IMR-90 (cell line): ENCODE measurements at regions not wholly inside any gene's neighbourhood (a gene's known extent, or its start where the extent isn't known, plus 50 kb on each side); places are given as distances from the start of the nearest gene placed in this dataset.

ENCODE experiments used
- ATAC-seq: fragments of 200-7000 bp; cut with Tn5 transposase; 2 replicates; pipeline ENCODE4 v1.9.1; 2020; ENCODE audit warnings: low read depth, mild to moderate bottlenecking, moderate library complexity
- BruUV-seq: library from RNA; stranded (reverse); fragments of 400-500 nt; replicated peaks from 2 replicates; lab custom pipeline; 2021; lab: Mats Ljungman, UMichigan
- CTCF ChIA-PET: fragments of 300-600 bp; formaldehyde crosslinking; extraction: SDS; loops from one replicate; lab custom pipeline; 2021; ENCODE audit warnings: antibody characterized with exemption; lab: Yijun Ruan, JAX
- POLR2A ChIA-PET: fragments of 300-600 bp; sonication (Branson Sonifier 250); formaldehyde crosslinking; loops from one replicate; lab custom pipeline; 2022; ENCODE audit warnings: antibody characterized with exemption; ENCODE audit not compliant: unreplicated experiment; lab: Charles Lee
- DNase-seq: peaks from one replicate; pipeline ENCODE4 v3.0.0; 2013
- H2AFZ ChIP-seq: replicated peaks from 2 replicates; pipeline ENCODE3; 2013; ENCODE audit warnings: low read length, mild to moderate bottlenecking; ENCODE audit not compliant: poor library complexity
- H2AK5ac ChIP-seq: 2 replicates; pipeline ENCODE4 v1.6.1; 2013; ENCODE audit warnings: low read depth, low read length, inconsistent platforms
- H2AK9ac ChIP-seq: replicated peaks from 2 replicates; pipeline ENCODE3; 2013; ENCODE audit warnings: mild to moderate bottlenecking, low read depth, low read length, moderate library complexity; ENCODE audit not compliant: poor library complexity
- H2BK120ac ChIP-seq: 2 replicates; pipeline ENCODE4 v1.6.1; 2013; ENCODE audit warnings: low read depth, low read length, inconsistent platforms
- H2BK15ac ChIP-seq: 3 replicates; pipeline ENCODE4 v1.6.1; 2013; ENCODE audit warnings: low read depth, low read length, inconsistent platforms
- H2BK20ac ChIP-seq: 2 replicates; pipeline ENCODE4 v1.6.1; 2013; ENCODE audit warnings: low read depth, mild to moderate bottlenecking, inconsistent platforms, low read length, moderate library complexity
- H2BK5ac ChIP-seq: 2 replicates; pipeline ENCODE4 v1.6.1; 2013; ENCODE audit warnings: mild to moderate bottlenecking, low read depth, low read length, inconsistent platforms; ENCODE audit not compliant: poor library complexity, severe bottlenecking
- H3K14ac ChIP-seq: replicated peaks from 2 replicates; pipeline ENCODE4 v1.6.1; 2013; ENCODE audit warnings: low read depth, low read length, inconsistent platforms
- H3K18ac ChIP-seq: 2 replicates; pipeline ENCODE4 v1.6.1; 2013; ENCODE audit warnings: low read depth, low read length, control low read depth
- H3K23ac ChIP-seq: 2 replicates; pipeline ENCODE4 v1.6.1; 2013; ENCODE audit warnings: low read depth, low read length, inconsistent platforms
- H3K27ac ChIP-seq: 2 replicates; pipeline ENCODE4 v1.5.1; 2013; ENCODE audit warnings: mild to moderate bottlenecking, control low read depth, low read length; ENCODE audit not compliant: insufficient read depth
- H3K27me3 ChIP-seq: 2 replicates; pipeline ENCODE4 v1.6.1; 2013; ENCODE audit warnings: low read length; ENCODE audit not compliant: control insufficient read depth, insufficient read depth
- H3K36me3 ChIP-seq: 2 replicates; pipeline ENCODE4 v1.6.1; 2013; ENCODE audit warnings: low read length, mixed read lengths; ENCODE audit not compliant: control insufficient read depth, insufficient read depth
- H3K4ac ChIP-seq: 2 replicates; pipeline ENCODE4 v1.6.1; 2013; ENCODE audit warnings: low read depth, low read length, inconsistent platforms
- H3K4me1 ChIP-seq: 2 replicates; pipeline ENCODE4 v1.6.1; 2013; ENCODE audit warnings: low read length, mixed read lengths; ENCODE audit not compliant: control insufficient read depth, insufficient read depth
- H3K4me2 ChIP-seq: 2 replicates; pipeline ENCODE4 v1.6.1; 2013; ENCODE audit warnings: low read depth, mild to moderate bottlenecking, control low read depth, low read length, moderate library complexity
- H3K4me3 ChIP-seq: 2 replicates; pipeline ENCODE4 v1.5.1; 2013; ENCODE audit warnings: low read depth, mild to moderate bottlenecking, control low read depth, low read length, moderate library complexity; ENCODE audit not compliant: insufficient read depth
- H3K56ac ChIP-seq: 2 replicates; pipeline ENCODE4 v1.6.1; 2013; ENCODE audit warnings: low read length, inconsistent platforms; ENCODE audit not compliant: insufficient read depth; ENCODE audit errors: extremely low read depth
- H3K79me1 ChIP-seq, 2 experiments: 2 replicates each; pipeline ENCODE4 v1.6.1; 2013; ENCODE audit warnings: low read length in 2 of 2, inconsistent platforms in 1 of 2, low read depth in 1 of 2
- H3K9ac ChIP-seq: 2 replicates; pipeline ENCODE4 v1.6.1; 2013; ENCODE audit warnings: low read depth, low read length, control low read depth
- H3K9me1 ChIP-seq: 2 replicates; pipeline ENCODE4 v1.6.1; 2013; ENCODE audit warnings: low read length, inconsistent platforms; ENCODE audit not compliant: insufficient read depth
- H3K9me3 ChIP-seq: 2 replicates; pipeline ENCODE4 v1.6.1; 2013; ENCODE audit warnings: low read length; ENCODE audit not compliant: control insufficient read depth, insufficient read depth
- H4K20me1 ChIP-seq: 2 replicates; pipeline ENCODE4 v1.6.1; 2013; ENCODE audit warnings: low read length, inconsistent platforms; ENCODE audit not compliant: insufficient read depth
- H4K5ac ChIP-seq: 2 replicates; pipeline ENCODE4 v1.6.1; 2013; ENCODE audit warnings: mild to moderate bottlenecking, low read depth, low read length, control low read depth
- H4K8ac ChIP-seq, 2 experiments: 2 replicates each; pipeline ENCODE4 v1.6.1; 2013; ENCODE audit warnings: low read depth in 2 of 2, low read length in 2 of 2, control low read depth in 1 of 2, inconsistent platforms in 1 of 2
- H4K91ac ChIP-seq: 2 replicates; pipeline ENCODE4 v1.6.1; 2013; ENCODE audit warnings: low read depth, low read length, inconsistent platforms; ENCODE audit not compliant: insufficient read depth
- BHLHE40 ChIP-seq: fragments of 150-350 bp; IDR thresholded peaks from 2 replicates; pipeline ENCODE4 v1.6.1; 2016; ENCODE audit warnings: mild to moderate bottlenecking, low read depth, low read length
- CEBPB ChIP-seq: IDR thresholded peaks from 2 replicates; pipeline ENCODE4 v1.6.1; 2012; ENCODE audit warnings: low read depth, low read length, improper control_type of control experiment
- CHD1 ChIP-seq: IDR thresholded peaks from 2 replicates; pipeline ENCODE4 v1.6.1; 2012; ENCODE audit warnings: low read depth, low read length, improper control_type of control experiment
- CTCF ChIP-seq: conservative IDR thresholded peaks from 2 replicates; pipeline ENCODE4 v1.5.1; 2012; ENCODE audit warnings: mild to moderate bottlenecking, low read depth, low read length, improper control_type of control experiment
- ELK1 ChIP-seq: fragments of 150-350 bp; IDR thresholded peaks from 2 replicates; pipeline ENCODE4 v1.6.1; 2016; ENCODE audit warnings: low read depth, mild to moderate bottlenecking, low read length, moderate library complexity, borderline replicate concordance
- FOS ChIP-seq: fragments of 150-350 bp; IDR thresholded peaks from 2 replicates; pipeline ENCODE4 v1.6.1; 2016; ENCODE audit warnings: low read depth, low read length
- MAFK ChIP-seq: IDR thresholded peaks from 2 replicates; pipeline ENCODE4 v1.6.1; 2012; ENCODE audit warnings: low read depth, low read length, improper control_type of control experiment
- MAZ ChIP-seq: IDR thresholded peaks from 2 replicates; pipeline ENCODE4 v1.6.1; 2012; ENCODE audit warnings: low read depth, mild to moderate bottlenecking, low read length, improper control_type of control experiment, moderate library complexity, borderline replicate concordance
- MXI1 ChIP-seq: IDR thresholded peaks from 2 replicates; pipeline ENCODE4 v1.6.1; 2012; ENCODE audit warnings: low read depth, mild to moderate bottlenecking, low read length, moderate library complexity, borderline replicate concordance
- NFE2L2 ChIP-seq: fragments of 150-350 bp; IDR thresholded peaks from 2 replicates; pipeline ENCODE4 v1.6.1; 2016; ENCODE audit warnings: low read depth, mild to moderate bottlenecking, low read length
- POLR2A ChIP-seq: IDR thresholded peaks from 2 replicates; pipeline ENCODE4 v1.6.1; 2012; ENCODE audit warnings: mild to moderate bottlenecking, low read depth, low read length
- RAD21 ChIP-seq: IDR thresholded peaks from 2 replicates; pipeline ENCODE4 v1.6.1; 2012; ENCODE audit warnings: low read length, improper control_type of control experiment
- RFX5 ChIP-seq: IDR thresholded peaks from 2 replicates; pipeline ENCODE4 v1.8.0; 2012; ENCODE audit warnings: low read depth, mild to moderate bottlenecking, low read length, moderate library complexity
- SMC3 ChIP-seq: fragments of 150-350 bp; IDR thresholded peaks from 2 replicates; pipeline ENCODE4 v1.6.1; 2016; ENCODE audit warnings: low read depth, mild to moderate bottlenecking, antibody characterized with exemption, low read length, moderate library complexity
- USF2 ChIP-seq: fragments of 150-350 bp; IDR thresholded peaks from 2 replicates; pipeline ENCODE4 v1.6.1; 2017; ENCODE audit warnings: mild to moderate bottlenecking, antibody characterized with exemption, low read length, low read depth
- WGBS, 2 experiments: methylation state at CpG; one replicate each; pipeline versions ENCODE4 v1.1.5 to v1.1.7; 2013; ENCODE audit warnings: missing lambda C conversion rate in 2 of 2; ENCODE audit not compliant: insufficient read length in 1 of 2; ENCODE audit errors: extremely low coverage in 2 of 2; 5-methylcytosine and 5-hydroxymethylcytosine counted together
- dilution Hi-C: fragments of 300-500 bp; cut with HindIII; formaldehyde crosslinking; loops from one replicate; pipeline ENCODE4 v1.14.3; 2018; ENCODE audit warnings: low sequenced_read_pairs; ENCODE audit not compliant: unreplicated experiment
- in situ Hi-C: fragments of 300-500 bp; cut with MboI; formaldehyde crosslinking; loops from 3 replicates; pipeline ENCODE4 v1.14.3; 2019; ENCODE audit warnings: low sequenced_read_pairs, inconsistent platforms, mixed read lengths
- intact Hi-C: fragments of 100-400 bp; cut with micrococcal nuclease; formaldehyde crosslinking; loops from 2 replicates; pipeline ENCODE4 v1.10.0; 2022

GRCh38 chr15:89413877-89414276 is 79.3 kb upstream of the POLG start:
- no peak overlapping the region for H4K91ac ChIP-seq
- ATAC-seq: no peak

More at GRCh38 chr15:89413877-89414276, 79.3 kb upstream of the POLG start:
- Histone ChIP-seq H3K23ac (no peak overlapping the region), H3K4me1 (no peaks in the 10 kb centered on the region), H4K8ac (no peak overlapping the region), H3K9ac (no peak overlapping the region), H2BK20ac (no peak overlapping the region), H2BK5ac (no peak overlapping the region), H3K4ac (no peak overlapping the region), H3K27me3 (peaks cover 89% of the 10 kb centered on the region), H2AK5ac (no peak overlapping the region), H3K4me2 (no peak overlapping the region), H3K14ac (no peak overlapping the region), H2BK15ac (no peak overlapping the region), H3K79me1 (no peaks in the 10 kb centered on the region), H3K27ac (no peak overlapping the region), H3K56ac (no peak overlapping the region), H4K20me1 (peaks cover 4% of the 10 kb centered on the region), H2AK9ac (no peak overlapping the region), H3K9me3 (peaks cover 3% of the 10 kb centered on the region; the same call in 1 of the 2 replicates), H3K36me3 (no peaks in the 10 kb centered on the region), H3K9me1 (no peaks in the 10 kb centered on the region), H3K4me3 (no peak overlapping the region), H2BK120ac (no peak overlapping the region), H2AFZ (no peak overlapping the region), H3K18ac (no peak overlapping the region), H4K5ac (no peak overlapping the region)
- in situ Hi-C loops: no loop called here
- POLR2A ChIA-PET: no interaction called here
- no TSS peak for BruUV-seq
- 45% methylated on average over 2 of the region's 2 CpGs; no CpG with 5 or more reads in 1 of the 2 experiments for WGBS, 2 experiments
- dilution Hi-C loops: no loop called here
- DNase-seq: no peak
- TF ChIP-seq RAD21 (no peak), SMC3 (no peak), CHD1 (no peak), MAFK (no peak), CEBPB (no peak), USF2 (no peak), BHLHE40 (no peak), RFX5 (no peak), NFE2L2 (no peak), POLR2A (no peak), ELK1 (no peak), CTCF (no peak), MAZ (no peak), FOS (no peak), MXI1 (no peak)
- CTCF ChIA-PET: no interaction called here
- intact Hi-C loops: no loop called here
